ENCODE measurements at regions not wholly inside any gene's neighbourhood (a gene's known extent, or its start where the extent isn't known, plus 50 kb on each side); places are given as distances from the start of the nearest gene placed in this dataset.

DNA sequence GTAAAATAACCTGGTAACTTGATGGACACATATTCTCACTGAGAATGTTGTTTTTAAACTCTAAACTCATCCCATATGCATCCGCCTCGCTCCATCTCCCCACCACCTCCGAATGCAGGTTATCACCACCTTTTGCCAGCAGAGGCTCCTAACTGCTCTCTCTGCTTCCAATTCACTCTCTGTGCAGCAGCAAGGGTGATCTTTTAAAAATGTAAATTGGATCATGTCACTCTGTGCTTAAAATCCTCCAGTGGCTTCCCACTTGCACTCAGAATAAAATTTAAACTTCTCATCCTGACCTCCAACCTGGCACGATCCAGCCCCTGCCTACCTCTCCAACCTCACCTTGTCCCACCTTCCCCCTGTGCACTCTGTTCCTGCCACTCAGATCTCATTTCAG, 317.2 kb downstream of the ZSWIM6 start:
- no peaks in the 10 kb centered on the region for H3K36me3 Mint-ChIP-seq (ENCODE audit: insufficient read depth in 2 of 2)
- H3K4me1 Mint-ChIP-seq (ENCODE audit: low read depth): no peaks in the 10 kb centered on the region
- H3K4me3 Mint-ChIP-seq: no peak overlapping the region
- H3K27me3 Mint-ChIP-seq (ENCODE audit: low read depth): peaks cover 18% of the 10 kb centered on the region
- no peaks in the 10 kb centered on the region for H3K9me3 Mint-ChIP-seq
- ATAC-seq (replicated peaks in 1 of 2): no peak
- H3K27ac Mint-ChIP-seq: no peak overlapping the region
- DNase-seq: no peak

GRCh38 chr5:61649971-61650370, 317.9 kb downstream of the ZSWIM6 start:
- ATAC-seq (replicated peaks in 1 of 2) (no peak), DNase-seq (no peak)
- Mint-ChIP-seq H3K9me3 (no peaks in the 10 kb centered on the region), H3K36me3 (ENCODE audit: insufficient read depth in 2 of 2) (no peaks in the 10 kb centered on the region), H3K4me3 (no peak overlapping the region), H3K27ac (no peak overlapping the region), H3K27me3 (ENCODE audit: low read depth) (peaks cover 20% of the 10 kb centered on the region), H3K4me1 (ENCODE audit: low read depth) (no peaks in the 10 kb centered on the region)

DNA sequence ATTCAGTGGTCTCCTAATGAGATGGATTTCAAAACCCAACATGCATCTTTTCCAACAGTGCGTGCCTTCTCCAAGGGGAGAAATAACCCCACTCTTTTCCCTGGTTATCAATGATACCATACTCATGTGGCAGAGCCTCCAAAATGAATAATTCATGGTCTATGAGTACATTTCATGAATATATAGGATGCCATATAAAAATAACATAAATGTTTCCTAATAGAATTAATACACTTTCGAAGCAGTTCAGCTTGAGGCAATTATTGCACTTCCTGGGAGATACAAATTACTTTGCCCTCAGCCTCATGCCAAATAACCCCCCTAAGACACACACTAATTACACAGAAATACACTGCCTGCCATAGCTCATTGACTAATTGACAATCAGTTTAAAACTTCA, 318.6 kb downstream of the ZSWIM6 start:
- Mint-ChIP-seq H3K4me3 (no peak overlapping the region), H3K27me3 (ENCODE audit: low read depth) (peaks cover 27% of the 10 kb centered on the region), H3K27ac (no peak overlapping the region), H3K36me3 (ENCODE audit: insufficient read depth in 2 of 2) (no peaks in the 10 kb centered on the region), H3K4me1 (ENCODE audit: low read depth) (no peaks in the 10 kb centered on the region), H3K9me3 (no peaks in the 10 kb centered on the region)
- no peak for DNase-seq
- no peak for ATAC-seq (replicated peaks in 1 of 2)

DNA sequence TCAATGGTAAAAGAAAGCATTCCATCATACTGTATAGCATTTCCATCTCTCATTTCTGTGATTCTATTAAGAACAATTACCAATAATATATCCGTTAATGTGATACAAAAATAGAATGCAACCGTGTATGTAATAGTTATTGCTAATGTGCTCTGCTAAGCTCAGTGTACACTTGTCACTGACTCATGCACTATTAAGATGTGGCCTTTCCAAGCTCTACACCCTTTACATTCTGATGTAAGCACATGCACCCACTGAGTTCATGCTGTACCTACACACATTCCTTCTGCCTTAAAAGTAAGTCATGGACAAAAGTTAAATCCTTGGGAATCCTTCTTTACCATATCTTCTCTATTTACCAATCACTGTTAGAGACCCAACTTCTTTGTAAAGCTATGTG, 319.1 kb downstream of the ZSWIM6 start:
- ATAC-seq (replicated peaks in 1 of 2): no peak

GRCh38 chr5:61652916-61653315, 320.9 kb downstream of the ZSWIM6 start:
- ATAC-seq (replicated peaks in 1 of 2) (no peak), DNase-seq (no peak)
- Mint-ChIP-seq H3K4me3 (no peak overlapping the region), H3K4me1 (ENCODE audit: low read depth) (no peaks in the 10 kb centered on the region), H3K27me3 (ENCODE audit: low read depth) (peaks cover 39% of the 10 kb centered on the region), H3K36me3 (ENCODE audit: insufficient read depth in 2 of 2) (no peaks in the 10 kb centered on the region), H3K9me3 (no peaks in the 10 kb centered on the region), H3K27ac (no peak overlapping the region)

More for the DNA sequence above, 319.1 kb downstream of the ZSWIM6 start:
- DNase-seq: no peak
- Mint-ChIP-seq H3K4me1 (ENCODE audit: low read depth) (no peaks in the 10 kb centered on the region), H3K9me3 (no peaks in the 10 kb centered on the region), H3K36me3 (ENCODE audit: insufficient read depth in 2 of 2) (no peaks in the 10 kb centered on the region), H3K4me3 (no peak overlapping the region), H3K27me3 (ENCODE audit: low read depth) (peaks cover 31% of the 10 kb centered on the region), H3K27ac (no peak overlapping the region)

- H3K4me1 Mint-ChIP-seq (ENCODE audit: low read depth): peaks cover 6% of the 10 kb centered on the region
- H3K4me3 Mint-ChIP-seq: no peak overlapping the region
- no peak overlapping the region for H3K27ac Mint-ChIP-seq
- peaks cover 38% of the 10 kb centered on the region for H3K27me3 Mint-ChIP-seq (ENCODE audit: low read depth)
- DNase-seq: no peak
- no peaks in the 10 kb centered on the region for H3K9me3 Mint-ChIP-seq
- no peak for ATAC-seq (replicated peaks in 1 of 2)
- no peaks in the 10 kb centered on the region for H3K36me3 Mint-ChIP-seq (ENCODE audit: insufficient read depth in 2 of 2)
Measured at GRCh38 chr5:61653807-61654580, 321.9 kb downstream of the ZSWIM6 start.

- H3K27me3 Mint-ChIP-seq (ENCODE audit: low read depth): peaks cover 30% of the 10 kb centered on the region
- ATAC-seq (replicated peaks in 1 of 2): no peak
Measured at GRCh38 chr5:61654876-61655275, 322.8 kb downstream of the ZSWIM6 start.

GRCh38 chr5:61657010-61657409, 325.0 kb downstream of the ZSWIM6 start:
- ATAC-seq (replicated peaks in 1 of 2) (no peak), DNase-seq (no peak)
- Mint-ChIP-seq H3K27me3 (ENCODE audit: low read depth) (peaks cover 35% of the 10 kb centered on the region), H3K4me1 (ENCODE audit: low read depth) (peaks cover 6% of the 10 kb centered on the region), H3K36me3 (ENCODE audit: insufficient read depth in 2 of 2) (no peaks in the 10 kb centered on the region), H3K27ac (no peak overlapping the region), H3K9me3 (no peaks in the 10 kb centered on the region), H3K4me3 (no peak overlapping the region)

More at GRCh38 chr5:61654876-61655275, 322.8 kb downstream of the ZSWIM6 start:
- Mint-ChIP-seq H3K27ac (no peak overlapping the region), H3K4me1 (ENCODE audit: low read depth) (peaks cover 6% of the 10 kb centered on the region), H3K36me3 (ENCODE audit: insufficient read depth in 2 of 2) (no peaks in the 10 kb centered on the region), H3K4me3 (no peak overlapping the region), H3K9me3 (no peaks in the 10 kb centered on the region)
- DNase-seq: no peak

DNA sequence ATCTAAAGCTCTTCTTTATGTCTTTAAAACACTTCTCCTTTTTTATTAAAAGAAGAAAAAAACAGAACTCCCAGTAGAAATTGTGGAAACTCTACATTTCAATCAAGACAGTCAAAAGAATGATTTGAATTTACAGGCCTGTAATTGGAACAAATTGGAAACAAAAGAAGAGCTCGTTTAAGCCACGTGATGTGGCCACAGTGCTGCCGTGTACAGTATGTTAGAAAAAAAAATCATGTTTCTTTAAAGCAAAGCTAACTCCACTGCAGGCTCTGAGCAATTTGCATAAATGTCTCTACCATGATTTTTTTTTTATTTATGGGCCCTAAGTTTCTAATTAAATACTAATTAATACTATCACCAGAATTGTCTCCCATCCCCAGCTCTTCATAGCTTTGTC, 325.6 kb downstream of the ZSWIM6 start:
- H3K9me3 Mint-ChIP-seq: no peaks in the 10 kb centered on the region
- H3K36me3 Mint-ChIP-seq (ENCODE audit: insufficient read depth in 2 of 2): no peaks in the 10 kb centered on the region
- peaks cover 32% of the 10 kb centered on the region for H3K27me3 Mint-ChIP-seq (ENCODE audit: low read depth)
- DNase-seq (no peak), ATAC-seq (replicated peaks in 1 of 2) (no peak)
- no peak overlapping the region for H3K4me3 Mint-ChIP-seq
- H3K27ac Mint-ChIP-seq: no peak overlapping the region
- H3K4me1 Mint-ChIP-seq (ENCODE audit: low read depth): peaks cover 6% of the 10 kb centered on the region

GRCh38 chr5:61658592-61659008, 326.5 kb downstream of the ZSWIM6 start:
- peaks cover 32% of the 10 kb centered on the region for H3K27me3 Mint-ChIP-seq (ENCODE audit: low read depth)
- no peaks in the 10 kb centered on the region for H3K36me3 Mint-ChIP-seq (ENCODE audit: insufficient read depth in 2 of 2)
- peak; percentile 81 to 85 for ATAC-seq (replicated peaks in 1 of 2)
- no peak overlapping the region for H3K4me3 Mint-ChIP-seq
- peaks cover 6% of the 10 kb centered on the region for H3K4me1 Mint-ChIP-seq (ENCODE audit: low read depth)
- no peak overlapping the region for H3K27ac Mint-ChIP-seq
- H3K9me3 Mint-ChIP-seq: no peaks in the 10 kb centered on the region
- peak; percentile 84 to 85 for DNase-seq

DNA sequence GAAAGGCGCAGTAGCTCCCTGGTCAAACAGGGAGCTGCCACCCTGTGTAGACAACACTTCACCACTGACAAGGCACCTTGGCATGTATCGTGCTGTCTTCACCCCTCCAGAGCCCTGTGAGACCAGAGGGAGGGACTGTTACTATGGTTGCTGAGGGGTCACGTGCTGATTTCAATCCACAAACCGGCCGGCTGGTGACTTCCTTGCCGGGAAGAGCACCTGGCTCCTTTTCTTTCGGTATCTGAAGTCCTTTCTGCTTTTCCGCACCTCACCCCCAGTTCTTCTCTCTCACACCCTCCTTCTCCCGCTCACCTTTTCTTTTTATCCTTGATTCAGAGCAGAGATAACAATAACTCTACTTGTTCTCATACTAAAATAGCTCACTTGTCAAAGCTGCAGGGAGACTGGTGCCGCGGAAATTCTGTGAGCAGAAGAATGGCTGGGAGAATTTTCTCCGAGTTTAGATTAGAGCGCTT, 327.2 kb downstream of the ZSWIM6 start:
- peaks cover 6% of the 10 kb centered on the region for H3K4me1 Mint-ChIP-seq (ENCODE audit: low read depth)
- H3K4me3 Mint-ChIP-seq: no peak overlapping the region
- H3K36me3 Mint-ChIP-seq (ENCODE audit: insufficient read depth in 2 of 2): no peaks in the 10 kb centered on the region
- no peak for ATAC-seq (replicated peaks in 1 of 2)
- peaks cover 32% of the 10 kb centered on the region for H3K27me3 Mint-ChIP-seq (ENCODE audit: low read depth)
- no peak for DNase-seq
- no peaks in the 10 kb centered on the region for H3K9me3 Mint-ChIP-seq
- no peak overlapping the region for H3K27ac Mint-ChIP-seq

GRCh38 chr5:61662670-61663069, 330.6 kb downstream of the ZSWIM6 start:
- H3K27ac Mint-ChIP-seq: no peak overlapping the region
- no peak for ATAC-seq (replicated peaks in 1 of 2)

DNA sequence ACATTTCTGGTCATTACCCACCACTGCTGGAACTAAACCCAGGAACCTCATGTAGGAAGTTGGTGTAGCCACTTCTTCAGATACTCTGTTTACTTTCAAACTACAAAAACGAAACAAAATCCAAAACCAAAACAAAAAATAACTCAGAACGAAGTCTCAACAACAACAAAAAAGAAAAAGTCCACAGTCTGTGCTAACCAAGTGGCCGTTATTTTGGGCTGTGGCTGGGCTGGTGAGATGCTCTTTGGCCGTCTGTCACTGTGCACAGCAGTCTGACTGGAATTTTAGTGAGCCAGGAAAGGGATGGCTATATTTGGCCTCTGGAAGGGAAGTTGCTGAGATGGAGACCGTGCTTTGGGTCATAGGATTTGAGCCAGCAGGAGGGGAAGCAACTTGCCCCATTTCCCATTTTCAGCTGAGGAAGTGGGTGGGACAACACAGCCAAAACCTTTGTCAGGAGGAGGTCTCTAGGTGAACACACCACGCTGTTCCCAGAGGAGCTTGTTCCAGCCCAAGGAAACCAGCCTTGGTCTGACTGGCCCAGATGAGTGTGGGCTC, 334.1 kb downstream of the ZSWIM6 start:
- Mint-ChIP-seq H3K9me3 (no peaks in the 10 kb centered on the region), H3K4me1 (ENCODE audit: low read depth) (no peaks in the 10 kb centered on the region), H3K27me3 (ENCODE audit: low read depth) (peaks cover 32% of the 10 kb centered on the region), H3K4me3 (no peak overlapping the region), H3K36me3 (ENCODE audit: insufficient read depth in 2 of 2) (no peaks in the 10 kb centered on the region), H3K27ac (no peak overlapping the region)
- no peak for DNase-seq
- no peak for ATAC-seq (replicated peaks in 1 of 2)

More at GRCh38 chr5:61662670-61663069, 330.6 kb downstream of the ZSWIM6 start:
- Mint-ChIP-seq H3K9me3 (no peaks in the 10 kb centered on the region), H3K27me3 (ENCODE audit: low read depth) (peaks cover 17% of the 10 kb centered on the region), H3K4me1 (ENCODE audit: low read depth) (peaks cover 6% of the 10 kb centered on the region), H3K36me3 (ENCODE audit: insufficient read depth in 2 of 2) (no peaks in the 10 kb centered on the region), H3K4me3 (no peak overlapping the region)
- no peak for DNase-seq

Measured in activated T-cell treated with anti-CD3 and anti-CD28 coated beads, Interleukin-2, amount 50 U/mL, for 72 hours (primary cell).